Type B pancreatic cell (in vitro differentiated cells): ENCODE measurements at regions not wholly inside any gene's neighbourhood (a gene's known extent, or its start where the extent isn't known, plus 50 kb on each side); places are given as distances from the start of the nearest gene placed in this dataset.

Experiments used
- DNase-seq: peaks from one replicate; pipeline ENCODE4 v3.0.0; 2021; ENCODE audit warnings: mixed read lengths; ENCODE audit not compliant: unreplicated experiment; ENCODE audit errors: extremely low spot score
- H3K27ac Mint-ChIP-seq: 2 replicates; pipeline ENCODE4 v1.8.0; 2021; ENCODE audit warnings: mild to moderate bottlenecking, mixed read lengths
- H3K27me3 Mint-ChIP-seq: 2 replicates; pipeline ENCODE4 v1.8.0; 2021; ENCODE audit warnings: mixed read lengths
- H3K36me3 Mint-ChIP-seq: 2 replicates; pipeline ENCODE4 v1.8.0; 2021; ENCODE audit warnings: mixed read lengths
- H3K4me1 Mint-ChIP-seq: one replicate; pipeline ENCODE4 v1.8.0; 2021; ENCODE audit warnings: mixed read lengths; ENCODE audit not compliant: unreplicated experiment
- H3K4me3 Mint-ChIP-seq: 2 replicates; pipeline ENCODE4 v1.8.0; 2021; ENCODE audit warnings: mild to moderate bottlenecking, mixed read lengths
- H3K9me3 Mint-ChIP-seq: 2 replicates; pipeline ENCODE4 v1.8.0; 2021; ENCODE audit warnings: mixed read lengths
- CTCF ChIP-seq: fragments of 200-600 bp; sonication (generic); conservative IDR thresholded peaks from 2 replicates; pipeline ENCODE4 v1.5.0; 2021; ENCODE audit warnings: antibody characterized with exemption, mild to moderate bottlenecking

GRCh38 chr15:38065721-38066345 is 131.4 kb downstream of the TMCO5A start:
- Mint-ChIP-seq H3K4me3 (no peak overlapping the region), H3K27ac (no peak overlapping the region), H3K27me3 (no peaks in the 10 kb centered on the region), H3K4me1 (peaks cover 51% of the 10 kb centered on the region), H3K9me3 (no peaks in the 10 kb centered on the region), H3K36me3 (no peaks in the 10 kb centered on the region)
- DNase-seq: no peak
- TF ChIP-seq CTCF: no peak

GRCh38 chr15:38066612-38067011 is 132.2 kb downstream of the TMCO5A start:
- Mint-ChIP-seq H3K4me3 (no peak overlapping the region), H3K4me1 (peaks cover 58% of the 10 kb centered on the region), H3K27me3 (no peaks in the 10 kb centered on the region)

GRCh38 chr15:38068626-38069391 is 134.4 kb downstream of the TMCO5A start:
- no peaks in the 10 kb centered on the region for H3K36me3 Mint-ChIP-seq
- peak overlapping the region; percentile 88 for H3K27ac Mint-ChIP-seq
- DNase-seq: no peak

More at GRCh38 chr15:38066612-38067011, 132.2 kb downstream of the TMCO5A start:
- Mint-ChIP-seq H3K36me3 (no peaks in the 10 kb centered on the region), H3K9me3 (no peaks in the 10 kb centered on the region), H3K27ac (no peak overlapping the region)
- DNase-seq: no peak
- TF ChIP-seq CTCF: no peak

GRCh38 chr15:38069511-38070011 is 135.1 kb downstream of the TMCO5A start:
- peaks cover 69% of the 10 kb centered on the region for H3K4me1 Mint-ChIP-seq
- peak overlapping the region; percentile 88 for H3K27ac Mint-ChIP-seq
- no peaks in the 10 kb centered on the region for H3K36me3 Mint-ChIP-seq
- no peaks in the 10 kb centered on the region for H3K9me3 Mint-ChIP-seq
- no peak for TF ChIP-seq CTCF
- H3K4me3 Mint-ChIP-seq: peak overlapping the region; percentile 79
- no peak for DNase-seq
- H3K27me3 Mint-ChIP-seq: no peaks in the 10 kb centered on the region

More at GRCh38 chr15:38068626-38069391, 134.4 kb downstream of the TMCO5A start:
- no peaks in the 10 kb centered on the region for H3K27me3 Mint-ChIP-seq
- TF ChIP-seq CTCF: no peak
- peak overlapping the region; percentile 79 for H3K4me3 Mint-ChIP-seq
- H3K4me1 Mint-ChIP-seq: peaks cover 61% of the 10 kb centered on the region
- no peaks in the 10 kb centered on the region for H3K9me3 Mint-ChIP-seq

GRCh38 chr15:38070778-38071177 is 136.3 kb downstream of the TMCO5A start:
- peak overlapping the region; percentile 8 for H3K27ac Mint-ChIP-seq

More at GRCh38 chr15:38070778-38071177, 136.3 kb downstream of the TMCO5A start:
- TF ChIP-seq CTCF: no peak
- DNase-seq: no peak
- no peak overlapping the region for H3K4me3 Mint-ChIP-seq
- H3K9me3 Mint-ChIP-seq: no peaks in the 10 kb centered on the region
- H3K4me1 Mint-ChIP-seq: peaks cover 72% of the 10 kb centered on the region
- H3K36me3 Mint-ChIP-seq: no peaks in the 10 kb centered on the region
- no peaks in the 10 kb centered on the region for H3K27me3 Mint-ChIP-seq
